Mesendoderm (in vitro differentiated cells): ENCODE measurements at regions not wholly inside any gene's neighbourhood (a gene's known extent, or its start where the extent isn't known, plus 50 kb on each side); places are given as distances from the start of the nearest gene placed in this dataset.

Source experiments
- DNase-seq: peaks from one replicate; pipeline ENCODE4 v3.0.0; 2013
- H2AK5ac ChIP-seq: 2 replicates; pipeline ENCODE4 v1.6.1; 2013; ENCODE audit warnings: low read length, inconsistent platforms
- H2BK120ac ChIP-seq: 2 replicates; pipeline ENCODE4 v1.6.1; 2013; ENCODE audit warnings: low read depth, mild to moderate bottlenecking, low read length, moderate library complexity, mixed read lengths
- H2BK15ac ChIP-seq: replicated peaks from 2 replicates; pipeline ENCODE4 v1.6.1; 2013; ENCODE audit warnings: low read depth, mild to moderate bottlenecking, moderate library complexity
- H2BK5ac ChIP-seq: 2 replicates; pipeline ENCODE4 v1.6.1; 2013; ENCODE audit warnings: low read length, inconsistent platforms
- H3K18ac ChIP-seq: 2 replicates; pipeline ENCODE4 v1.6.1; 2013; ENCODE audit warnings: mild to moderate bottlenecking, low read length, mixed read lengths
- H3K23ac ChIP-seq: one replicate; pipeline ENCODE4 v1.6.1; 2013; ENCODE audit warnings: low read length
- H3K27ac ChIP-seq: 2 replicates; pipeline ENCODE4 v1.5.1; 2013; ENCODE audit warnings: low read depth, mild to moderate bottlenecking, inconsistent platforms, low read length, moderate library complexity
- H3K27me3 ChIP-seq: 2 replicates; pipeline ENCODE4 v1.6.1; 2013; ENCODE audit warnings: low read length, control low read depth, mild to moderate bottlenecking, inconsistent platforms; ENCODE audit not compliant: insufficient read depth, poor library complexity
- H3K36me3 ChIP-seq: 2 replicates; pipeline ENCODE4 v1.6.1; 2013; ENCODE audit warnings: low read length, inconsistent platforms; ENCODE audit not compliant: control insufficient read depth, insufficient read depth
- H3K4ac ChIP-seq: one replicate; pipeline ENCODE4 v1.6.1; 2013; ENCODE audit warnings: low read depth, mild to moderate bottlenecking, low read length, moderate library complexity
- H3K4me1 ChIP-seq: 2 replicates; pipeline ENCODE4 v1.6.1; 2013; ENCODE audit warnings: low read depth, low read length, inconsistent platforms; ENCODE audit not compliant: control insufficient read depth
- H3K4me2 ChIP-seq: 2 replicates; pipeline ENCODE4 v1.6.1; 2013; ENCODE audit warnings: low read length
- H3K4me3 ChIP-seq: 2 replicates; pipeline ENCODE4 v1.5.1; 2013; ENCODE audit warnings: mild to moderate bottlenecking, low read length
- H3K56ac ChIP-seq: one replicate; pipeline ENCODE4 v1.6.1; 2013; ENCODE audit warnings: low read length
- H3K79me1 ChIP-seq: 2 replicates; pipeline ENCODE4 v1.6.1; 2013; ENCODE audit warnings: low read length, inconsistent platforms
- H3K79me2 ChIP-seq: 2 replicates; pipeline ENCODE4 v1.6.1; 2013; ENCODE audit warnings: mild to moderate bottlenecking, low read length; ENCODE audit not compliant: control insufficient read depth, insufficient read depth
- H3K9ac ChIP-seq: 2 replicates; pipeline ENCODE4 v1.6.1; 2013; ENCODE audit warnings: low read length, inconsistent platforms
- H4K5ac ChIP-seq: one replicate; pipeline ENCODE4 v1.6.1; 2013; ENCODE audit warnings: low read length
- H4K8ac ChIP-seq: one replicate; pipeline ENCODE4 v1.6.1; 2013; ENCODE audit warnings: low read depth, mild to moderate bottlenecking, control low read depth, low read length, moderate library complexity
- WGBS: extraction: QIAGEN DNeasy Blood & Tissue Kit; methylation state at CpG from one replicate; pipeline ENCODE4 v1.1.7; 2013; ENCODE audit warnings: low lambda C conversion rate, missing lambda C conversion rate; ENCODE audit not compliant: insufficient coverage; ENCODE audit errors: extremely low coverage; 5-methylcytosine and 5-hydroxymethylcytosine counted together

DNA sequence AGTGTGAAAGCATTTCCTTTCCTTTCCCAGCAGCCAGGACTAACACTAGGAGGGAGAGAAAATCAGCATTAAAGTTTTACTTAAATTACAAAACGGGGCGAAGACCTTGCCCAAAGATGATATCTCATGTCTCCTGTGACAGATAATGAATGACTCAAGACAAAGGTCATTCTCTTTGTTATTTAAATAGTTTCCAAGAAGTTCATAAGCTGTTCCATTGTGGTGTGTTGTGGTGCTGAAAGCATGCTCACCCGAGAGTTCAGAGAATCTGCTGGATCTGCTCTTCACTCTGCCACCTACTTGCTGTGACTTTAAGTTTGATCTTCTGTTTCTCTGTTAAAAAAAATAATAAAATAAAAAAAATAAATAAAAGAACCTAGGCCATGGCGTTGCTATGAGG lies 265.9 kb upstream of the NR4A3 start:
- DNase-seq, result peak; percentile 24
- H3K36me3 ChIP-seq, result no peaks in the 10 kb centered on the region
- no peak overlapping the region for H2BK15ac ChIP-seq
- H3K9ac ChIP-seq, result no peak overlapping the region
- no peaks in the 10 kb centered on the region for H3K79me2 ChIP-seq
- H3K18ac ChIP-seq, result no peak overlapping the region
- H3K79me1 ChIP-seq, result no peaks in the 10 kb centered on the region
- H3K4me2 ChIP-seq, result no peak overlapping the region
- H3K27ac ChIP-seq, result no peak overlapping the region
- no peak overlapping the region for H4K5ac ChIP-seq
- H3K56ac ChIP-seq, result no peak overlapping the region
- H4K8ac ChIP-seq, result no peak overlapping the region
- no peaks in the 10 kb centered on the region for H3K27me3 ChIP-seq
- no peaks in the 10 kb centered on the region for H3K4me1 ChIP-seq
- no peak overlapping the region for H2BK5ac ChIP-seq
- no peak overlapping the region for H3K4me3 ChIP-seq
- WGBS, result no CpG with 5 or more reads among the region's 4 CpGs
- H2AK5ac ChIP-seq, result no peak overlapping the region
- H3K4ac ChIP-seq, result no peak overlapping the region
- no peak overlapping the region for H2BK120ac ChIP-seq
- no peak overlapping the region for H3K23ac ChIP-seq

DNA sequence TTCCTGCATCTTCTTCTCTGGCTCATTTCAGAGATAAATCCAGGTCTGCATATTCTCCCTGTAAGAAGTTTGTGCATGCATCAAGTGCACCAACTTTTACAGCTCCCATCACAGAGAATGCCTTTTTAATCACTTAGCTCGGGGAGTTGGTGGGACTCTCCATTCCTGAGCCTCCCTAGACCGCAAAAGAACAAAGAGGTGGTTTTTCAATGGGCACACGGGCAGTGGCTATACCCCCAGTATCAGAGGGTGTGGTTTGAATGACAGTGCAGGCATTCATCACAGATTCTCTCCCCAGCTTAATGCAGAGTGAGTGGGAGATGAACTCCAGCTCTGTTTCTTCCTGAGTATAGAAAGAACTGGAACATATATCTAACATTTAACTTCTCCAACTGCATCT lies 264.7 kb upstream of the NR4A3 start:
- Histone ChIP-seq H3K27ac (no peak overlapping the region), H4K8ac (no peak overlapping the region), H4K5ac (no peak overlapping the region), H3K4me1 (no peaks in the 10 kb centered on the region), H2BK15ac (no peak overlapping the region), H2BK5ac (no peak overlapping the region), H3K4me2 (no peak overlapping the region), H3K4ac (no peak overlapping the region), H3K4me3 (no peak overlapping the region), H3K79me1 (no peaks in the 10 kb centered on the region), H3K18ac (no peak overlapping the region), H3K36me3 (no peaks in the 10 kb centered on the region), H3K56ac (no peak overlapping the region), H2BK120ac (no peak overlapping the region), H3K23ac (no peak overlapping the region), H3K9ac (no peak overlapping the region), H3K27me3 (no peaks in the 10 kb centered on the region), H2AK5ac (no peak overlapping the region), H3K79me2 (no peaks in the 10 kb centered on the region)
- WGBS, result no CpG with 5 or more reads among the region's 3 CpGs
- DNase-seq, result no peak

DNA sequence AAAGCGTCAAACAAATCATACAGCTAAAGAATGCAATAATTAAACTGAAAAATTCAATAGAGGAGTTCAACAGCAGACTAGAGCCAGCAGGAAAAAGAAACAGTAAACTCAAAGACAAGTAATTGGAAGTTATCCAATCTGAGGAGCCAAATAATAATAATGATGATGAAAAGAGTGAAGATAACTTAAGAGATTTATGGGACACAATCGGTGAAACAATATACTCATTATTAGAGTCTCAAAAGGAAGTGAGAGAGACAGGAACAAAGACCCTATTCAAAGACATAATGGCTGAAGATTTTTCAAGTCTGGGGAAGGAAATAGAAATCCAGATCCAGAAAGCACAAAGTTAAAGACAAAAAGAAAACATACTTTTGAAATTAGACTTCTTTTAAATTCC lies 263.9 kb upstream of the NR4A3 start:
- Histone ChIP-seq H3K9ac (no peak overlapping the region), H3K27me3 (no peaks in the 10 kb centered on the region), H2BK5ac (no peak overlapping the region), H3K36me3 (no peaks in the 10 kb centered on the region), H2AK5ac (no peak overlapping the region), H3K4me2 (no peak overlapping the region), H3K4me1 (no peaks in the 10 kb centered on the region), H2BK120ac (no peak overlapping the region), H3K4ac (no peak overlapping the region), H4K5ac (no peak overlapping the region), H3K79me2 (no peaks in the 10 kb centered on the region), H3K27ac (no peak overlapping the region), H3K4me3 (no peak overlapping the region), H3K79me1 (no peaks in the 10 kb centered on the region), H4K8ac (no peak overlapping the region), H3K56ac (no peak overlapping the region), H3K23ac (no peak overlapping the region), H2BK15ac (no peak overlapping the region), H3K18ac (no peak overlapping the region)
- no CpG with 5 or more reads among the region's 2 CpGs for WGBS
- no peak for DNase-seq

DNA sequence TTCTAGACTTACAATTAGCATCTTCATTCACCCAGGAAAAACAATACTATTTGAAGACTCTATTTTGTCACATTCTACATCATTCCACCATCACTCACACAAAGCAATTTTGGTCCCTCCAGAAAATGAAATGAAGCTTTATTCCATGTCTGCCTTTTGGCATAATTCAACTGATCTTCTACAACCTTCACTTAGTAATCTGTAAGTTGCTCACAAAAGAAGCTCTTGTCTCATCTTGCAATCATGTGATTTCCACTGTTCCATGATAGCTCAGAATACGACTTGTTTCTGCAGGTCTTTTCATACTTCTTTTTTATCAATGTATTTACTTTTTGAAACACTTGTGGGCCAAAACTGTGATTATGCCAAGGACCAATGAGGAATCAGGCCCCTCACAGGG lies 261.9 kb upstream of the NR4A3 start:
- no peaks in the 10 kb centered on the region for H3K36me3 ChIP-seq
- H2BK120ac ChIP-seq, result no peak overlapping the region
- WGBS, result no CpG with 5 or more reads among the region's 1 CpG
- H4K8ac ChIP-seq, result no peak overlapping the region
- H3K56ac ChIP-seq, result no peak overlapping the region
- H2BK5ac ChIP-seq, result no peak overlapping the region
- no peak overlapping the region for H3K18ac ChIP-seq
- H3K79me2 ChIP-seq, result no peaks in the 10 kb centered on the region
- no peak overlapping the region for H3K4ac ChIP-seq
- H2BK15ac ChIP-seq, result no peak overlapping the region
- no peak overlapping the region for H3K9ac ChIP-seq
- no peaks in the 10 kb centered on the region for H3K27me3 ChIP-seq
- H3K4me2 ChIP-seq, result no peak overlapping the region
- no peaks in the 10 kb centered on the region for H3K79me1 ChIP-seq
- H3K4me1 ChIP-seq, result no peaks in the 10 kb centered on the region
- no peak overlapping the region for H3K23ac ChIP-seq
- H2AK5ac ChIP-seq, result no peak overlapping the region
- no peak overlapping the region for H4K5ac ChIP-seq
- H3K4me3 ChIP-seq, result no peak overlapping the region
- no peak for DNase-seq
- H3K27ac ChIP-seq, result no peak overlapping the region

DNA sequence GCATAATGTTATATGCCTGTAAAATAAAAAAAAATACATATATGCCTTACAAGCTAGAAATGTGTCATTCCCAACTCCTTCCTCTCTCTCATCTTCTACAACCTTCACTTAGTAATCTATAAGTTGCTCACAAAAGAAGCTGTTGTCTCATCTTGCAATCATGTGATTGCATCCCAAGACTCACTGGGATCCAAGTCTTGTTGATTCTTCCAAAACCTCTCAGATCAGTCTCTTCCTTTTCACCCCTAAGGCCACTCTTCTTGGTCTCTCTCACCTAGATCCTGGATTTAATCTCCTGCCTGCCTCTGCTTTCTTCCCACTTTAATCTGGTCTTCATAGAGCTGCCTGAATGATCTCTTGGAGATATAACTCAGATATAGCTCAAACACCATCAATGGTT lies 261.1 kb upstream of the NR4A3 start:
- H3K36me3 ChIP-seq, result no peaks in the 10 kb centered on the region
- H3K27me3 ChIP-seq, result no peaks in the 10 kb centered on the region
- no peak overlapping the region for H3K9ac ChIP-seq
- H4K5ac ChIP-seq, result no peak overlapping the region
- H2BK15ac ChIP-seq, result no peak overlapping the region
- H3K4me3 ChIP-seq, result no peak overlapping the region
- H3K4me2 ChIP-seq, result no peak overlapping the region
- no peaks in the 10 kb centered on the region for H3K79me1 ChIP-seq
- no peak overlapping the region for H3K27ac ChIP-seq
- H2BK5ac ChIP-seq, result no peak overlapping the region
- H3K4ac ChIP-seq, result no peak overlapping the region
- no peak overlapping the region for H3K18ac ChIP-seq
- no peak overlapping the region for H3K23ac ChIP-seq
- no peak for DNase-seq
- no peak overlapping the region for H2BK120ac ChIP-seq
- no peak overlapping the region for H4K8ac ChIP-seq
- no peak overlapping the region for H2AK5ac ChIP-seq
- no peaks in the 10 kb centered on the region for H3K79me2 ChIP-seq
- no peak overlapping the region for H3K56ac ChIP-seq
- H3K4me1 ChIP-seq, result no peaks in the 10 kb centered on the region

DNA sequence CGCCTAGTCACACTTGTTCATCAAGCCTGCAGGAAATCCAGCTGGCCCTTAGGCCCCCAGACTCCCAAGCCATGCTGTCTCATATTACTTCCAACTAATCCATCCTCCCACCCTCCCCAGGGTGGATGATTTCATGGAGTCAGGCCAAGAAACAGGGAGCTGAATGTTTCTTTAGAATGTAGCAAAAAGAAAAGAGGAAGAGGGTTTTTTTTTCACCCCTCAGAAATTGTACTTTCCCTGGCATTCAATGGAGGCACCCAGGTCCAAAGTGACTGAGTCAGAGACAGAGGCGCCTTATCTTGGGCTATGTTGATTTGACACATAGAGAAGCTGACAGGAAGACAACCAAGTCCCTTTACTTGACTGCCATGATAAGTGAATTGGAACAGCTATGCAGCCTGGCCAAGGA lies 260.2 kb upstream of the NR4A3 start:
- Histone ChIP-seq H2BK120ac (no peak overlapping the region), H3K36me3 (no peaks in the 10 kb centered on the region), H4K5ac (no peak overlapping the region), H3K4ac (no peak overlapping the region), H3K79me1 (no peaks in the 10 kb centered on the region), H2AK5ac (no peak overlapping the region), H2BK5ac (no peak overlapping the region), H3K9ac (no peak overlapping the region), H3K4me1 (no peaks in the 10 kb centered on the region), H3K79me2 (no peaks in the 10 kb centered on the region), H3K56ac (no peak overlapping the region), H3K27me3 (no peaks in the 10 kb centered on the region), H3K18ac (no peak overlapping the region), H2BK15ac (no peak overlapping the region), H4K8ac (no peak overlapping the region), H3K27ac (no peak overlapping the region), H3K23ac (no peak overlapping the region), H3K4me2 (no peak overlapping the region), H3K4me3 (no peak overlapping the region)
- no CpG with 5 or more reads among the region's 2 CpGs for WGBS
- no peak for DNase-seq
